ENCODE measurements at regions not wholly inside any gene's neighbourhood (a gene's known extent, or its start where the extent isn't known, plus 50 kb on each side); places are given as distances from the start of the nearest gene placed in this dataset.

DNA sequence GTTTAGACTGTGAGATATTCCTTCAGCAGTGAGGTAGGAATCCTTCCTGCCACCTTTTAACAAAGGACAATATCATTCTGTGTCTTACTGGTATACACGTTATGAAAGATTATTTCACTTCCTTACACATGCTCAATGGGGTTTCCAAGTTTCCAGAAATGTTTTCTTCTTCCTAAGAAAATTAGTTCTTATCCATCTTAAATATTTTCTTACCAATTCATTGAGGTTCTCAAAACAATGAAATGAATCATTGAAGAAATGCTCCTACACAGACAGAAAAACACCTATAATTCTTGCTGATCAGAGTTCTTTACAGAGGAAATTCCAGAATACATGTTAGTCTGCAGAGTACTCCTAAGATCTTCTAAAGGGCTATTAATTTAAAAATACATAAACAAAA is 51.4 kb upstream of the SEC61G start:
- Histone ChIP-seq H3K9ac (ENCODE audit: low read length) (no peak overlapping the region), H3K4me3 (ENCODE audit: low read length) (no peak overlapping the region), H3K9me3 (ENCODE audit: control insufficient read depth, low read length) (no peaks in the 10 kb centered on the region), H3K4me1 (ENCODE audit: control insufficient read depth, insufficient read depth, low read length) (peaks cover 6% of the 10 kb centered on the region), H3K27me3 (ENCODE audit: control insufficient read depth, insufficient read depth, low read length) (no peaks in the 10 kb centered on the region), H3K36me3 (ENCODE audit: control insufficient read depth, insufficient read depth, low read length) (no peaks in the 10 kb centered on the region)

DNA sequence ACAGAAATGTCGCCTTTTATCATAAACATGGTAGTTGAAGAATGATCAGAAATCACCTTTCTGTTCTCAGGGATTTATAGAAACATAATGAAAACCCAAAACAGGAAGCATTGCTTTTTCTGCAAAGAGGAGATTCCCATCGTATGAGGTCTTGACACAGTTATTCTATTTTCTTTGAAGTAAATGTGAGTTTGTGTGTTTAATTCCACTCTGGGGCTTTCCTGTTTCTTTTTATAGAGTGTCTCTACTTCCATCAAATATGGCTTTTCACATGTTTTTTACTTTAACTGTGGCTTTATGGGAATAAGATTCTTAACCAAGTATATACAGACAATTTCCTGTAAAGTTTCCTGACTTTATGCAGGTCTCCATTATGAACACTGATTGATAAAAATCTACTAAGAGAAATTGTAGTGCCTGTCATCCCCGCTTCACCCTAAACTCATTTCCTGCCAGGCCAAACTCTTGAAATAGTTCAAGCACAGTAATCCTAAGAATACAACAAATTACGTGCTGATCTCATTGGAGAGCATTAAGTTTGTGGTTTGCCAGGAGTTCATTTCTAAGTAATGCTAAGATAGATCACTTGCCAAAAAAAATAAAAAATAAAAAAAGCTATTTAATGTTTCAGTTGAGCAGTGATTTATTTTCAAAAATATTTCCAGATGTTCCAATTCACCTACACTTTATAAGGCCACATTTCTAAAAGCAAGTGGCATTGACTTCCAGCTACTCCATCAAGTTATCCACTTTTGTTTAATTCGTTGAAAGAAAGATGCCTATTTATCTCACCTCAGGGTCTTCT is 52.2 kb upstream of the SEC61G start:
- Histone ChIP-seq H3K36me3 (ENCODE audit: control insufficient read depth, insufficient read depth, low read length) (no peaks in the 10 kb centered on the region), H3K9ac (ENCODE audit: low read length) (no peak overlapping the region), H3K4me1 (ENCODE audit: control insufficient read depth, insufficient read depth, low read length) (peaks cover 6% of the 10 kb centered on the region)

DNA sequence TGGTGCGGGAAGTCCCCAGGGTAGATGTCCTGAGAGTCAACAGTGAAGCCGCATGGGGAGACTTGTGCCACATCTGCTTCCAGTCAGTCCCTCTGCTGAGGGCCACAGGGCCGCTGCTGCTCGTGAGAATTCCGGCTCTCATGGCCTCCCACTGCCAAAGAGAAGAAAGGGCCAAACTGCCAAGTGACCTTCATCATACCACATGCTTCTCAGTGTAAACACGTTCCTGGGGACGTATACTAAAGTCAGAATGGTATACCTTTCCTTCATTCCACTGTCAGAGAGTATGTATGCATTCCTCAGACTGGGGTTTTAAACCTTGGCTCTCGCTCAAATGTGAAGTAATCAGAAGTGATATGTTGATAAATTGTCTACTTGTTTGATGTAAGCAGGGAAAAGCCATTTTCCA is 52.8 kb upstream of the SEC61G start:
- Histone ChIP-seq H3K9me3 (ENCODE audit: control insufficient read depth, low read length) (no peaks in the 10 kb centered on the region), H3K4me3 (ENCODE audit: low read length) (no peak overlapping the region), H3K4me1 (ENCODE audit: control insufficient read depth, insufficient read depth, low read length) (peaks cover 6% of the 10 kb centered on the region), H3K27me3 (ENCODE audit: control insufficient read depth, insufficient read depth, low read length) (no peaks in the 10 kb centered on the region), H3K9ac (ENCODE audit: low read length) (no peak overlapping the region), H3K36me3 (ENCODE audit: control insufficient read depth, insufficient read depth, low read length) (no peaks in the 10 kb centered on the region)

More for the DNA sequence above, 52.2 kb upstream of the SEC61G start:
- H3K9me3 ChIP-seq (ENCODE audit: control insufficient read depth, low read length) = no peaks in the 10 kb centered on the region
- no peak overlapping the region for H3K4me3 ChIP-seq (ENCODE audit: low read length)
- H3K27me3 ChIP-seq (ENCODE audit: control insufficient read depth, insufficient read depth, low read length) = no peaks in the 10 kb centered on the region

DNA sequence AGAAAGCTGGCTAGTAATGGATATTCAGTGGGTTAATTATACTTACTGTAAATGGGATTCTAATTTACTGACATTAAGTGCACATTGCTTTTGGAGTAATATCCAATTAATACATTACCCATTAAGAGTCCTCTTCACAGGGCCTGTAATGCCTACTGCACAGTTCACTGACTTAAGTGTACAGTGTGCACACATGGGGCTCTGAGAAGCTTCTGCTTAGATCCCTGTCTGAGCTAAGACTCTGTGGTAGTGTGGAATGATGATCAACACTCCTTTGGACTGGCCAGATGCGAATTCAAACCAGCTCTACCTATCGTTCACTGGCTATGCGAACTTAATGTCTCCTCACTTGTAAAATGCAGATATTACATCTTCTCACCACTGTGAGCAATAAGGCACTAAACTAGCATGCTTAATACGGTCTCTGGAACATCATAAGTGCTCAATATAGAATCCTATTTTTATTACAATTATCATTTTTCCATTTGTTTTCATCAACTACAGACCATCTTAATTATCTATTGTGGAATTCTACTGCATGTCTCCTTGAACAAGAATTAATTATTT is 53.8 kb upstream of the SEC61G start:
- Histone ChIP-seq H3K4me1 (ENCODE audit: control insufficient read depth, insufficient read depth, low read length) (peaks cover 6% of the 10 kb centered on the region), H3K9ac (ENCODE audit: low read length) (no peak overlapping the region), H3K9me3 (ENCODE audit: control insufficient read depth, low read length) (no peaks in the 10 kb centered on the region), H3K36me3 (ENCODE audit: control insufficient read depth, insufficient read depth, low read length) (no peaks in the 10 kb centered on the region), H3K27me3 (ENCODE audit: control insufficient read depth, insufficient read depth, low read length) (no peaks in the 10 kb centered on the region), H3K4me3 (ENCODE audit: low read length) (no peak overlapping the region)

DNA sequence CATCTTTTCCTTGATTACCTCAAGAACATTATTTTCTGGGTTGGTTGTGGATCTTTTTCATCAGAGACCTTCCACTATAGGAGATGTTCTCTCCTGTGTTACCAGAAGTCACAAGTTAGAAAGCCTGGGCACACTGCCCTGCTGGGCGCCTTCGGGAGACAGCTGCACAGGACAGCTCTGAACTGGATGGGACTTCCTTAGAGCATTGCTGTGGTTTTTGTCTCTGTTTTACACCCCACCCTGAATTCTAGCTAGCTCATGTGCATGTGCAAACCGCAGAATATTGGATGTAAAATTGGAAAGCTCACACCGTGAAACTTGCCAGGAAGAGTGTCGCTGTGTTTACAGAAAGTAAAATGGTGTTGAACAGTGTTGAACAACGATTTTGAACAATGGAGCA is 54.4 kb upstream of the SEC61G start:
- Histone ChIP-seq H3K27me3 (ENCODE audit: control insufficient read depth, insufficient read depth, low read length) (no peaks in the 10 kb centered on the region), H3K9me3 (ENCODE audit: control insufficient read depth, low read length) (no peaks in the 10 kb centered on the region), H3K9ac (ENCODE audit: low read length) (no peak overlapping the region), H3K4me1 (ENCODE audit: control insufficient read depth, insufficient read depth, low read length) (peaks cover 6% of the 10 kb centered on the region), H3K4me3 (ENCODE audit: low read length) (no peak overlapping the region), H3K36me3 (ENCODE audit: control insufficient read depth, insufficient read depth, low read length) (no peaks in the 10 kb centered on the region)

DNA sequence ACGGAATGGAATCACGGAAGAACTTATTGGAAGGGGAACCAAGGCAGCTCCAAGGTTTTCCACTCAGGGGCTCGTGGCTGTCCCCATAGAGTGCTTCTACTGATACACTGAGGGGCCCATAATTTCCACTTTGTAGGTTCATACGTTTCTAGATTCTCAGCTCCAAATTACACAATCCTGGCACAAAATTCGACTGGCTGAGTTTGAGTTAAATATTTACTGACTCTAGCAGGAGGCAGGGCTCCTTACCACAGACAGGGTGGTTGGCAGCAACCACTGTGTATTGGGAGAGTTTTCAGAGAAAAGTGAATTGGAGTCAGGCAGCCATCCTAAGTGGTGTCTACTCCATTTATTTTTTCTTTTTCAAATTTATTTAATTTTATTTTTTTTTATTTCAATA is 55.4 kb upstream of the SEC61G start:
- H3K4me1 ChIP-seq (ENCODE audit: control insufficient read depth, insufficient read depth, low read length) = peaks cover 6% of the 10 kb centered on the region
- H3K9me3 ChIP-seq (ENCODE audit: control insufficient read depth, low read length) = no peaks in the 10 kb centered on the region
- H3K9ac ChIP-seq (ENCODE audit: low read length) = no peak overlapping the region
- no peaks in the 10 kb centered on the region for H3K36me3 ChIP-seq (ENCODE audit: control insufficient read depth, insufficient read depth, low read length)
- no peaks in the 10 kb centered on the region for H3K27me3 ChIP-seq (ENCODE audit: control insufficient read depth, insufficient read depth, low read length)
- H3K4me3 ChIP-seq (ENCODE audit: low read length) = no peak overlapping the region

DNA sequence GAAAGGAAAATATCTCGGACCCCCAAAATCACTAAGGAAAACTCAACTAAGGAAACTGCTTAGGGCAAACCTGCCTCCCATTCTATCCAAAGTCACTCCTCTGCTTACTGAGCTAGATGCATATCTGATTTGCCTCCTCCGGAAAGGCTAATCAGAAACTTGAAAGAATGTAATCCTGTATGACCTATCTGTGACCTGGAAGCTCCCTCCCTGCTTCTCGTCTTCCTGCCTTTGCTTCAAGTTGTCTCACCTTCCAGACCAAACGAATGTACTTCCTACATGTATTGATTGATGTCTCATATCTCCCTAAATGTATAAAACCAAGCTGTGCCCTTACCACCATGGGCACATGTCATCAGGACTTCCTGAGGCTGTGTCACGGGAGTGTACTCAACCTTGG is 58.1 kb upstream of the SEC61G start:
- Histone ChIP-seq H3K4me1 (ENCODE audit: control insufficient read depth, insufficient read depth, low read length) (no peaks in the 10 kb centered on the region), H3K9me3 (ENCODE audit: control insufficient read depth, low read length) (no peaks in the 10 kb centered on the region), H3K36me3 (ENCODE audit: control insufficient read depth, insufficient read depth, low read length) (no peaks in the 10 kb centered on the region), H3K9ac (ENCODE audit: low read length) (no peak overlapping the region), H3K27me3 (ENCODE audit: control insufficient read depth, insufficient read depth, low read length) (no peaks in the 10 kb centered on the region), H3K4me3 (ENCODE audit: low read length) (no peak overlapping the region)

DNA sequence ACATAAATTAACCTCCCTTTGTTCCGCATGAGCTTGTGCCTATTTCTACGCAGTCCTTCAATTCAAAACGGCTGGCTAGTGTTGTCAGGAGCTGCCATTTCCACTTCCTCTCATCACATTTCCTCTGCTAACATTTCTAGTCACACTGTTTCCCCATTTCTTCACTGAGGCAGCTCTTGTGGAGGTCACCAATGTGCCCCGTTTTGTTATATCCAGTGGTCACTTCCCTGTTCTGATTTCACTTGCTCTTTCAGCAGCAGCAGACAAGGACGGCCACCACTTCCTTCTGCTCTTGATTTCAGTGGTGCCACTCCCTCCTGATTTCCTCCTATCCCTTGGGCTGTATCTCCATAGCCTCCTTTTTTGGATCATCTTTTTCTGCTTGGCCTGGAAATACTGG is 64.8 kb upstream of the SEC61G start:
- H3K4me1 ChIP-seq (ENCODE audit: control insufficient read depth, insufficient read depth, low read length) = no peaks in the 10 kb centered on the region
- H3K9ac ChIP-seq (ENCODE audit: low read length) = no peak overlapping the region
- no peaks in the 10 kb centered on the region for H3K9me3 ChIP-seq (ENCODE audit: control insufficient read depth, low read length)
- no peak overlapping the region for H3K4me3 ChIP-seq (ENCODE audit: low read length)
- no peaks in the 10 kb centered on the region for H3K36me3 ChIP-seq (ENCODE audit: control insufficient read depth, insufficient read depth, low read length)
- no peaks in the 10 kb centered on the region for H3K27me3 ChIP-seq (ENCODE audit: control insufficient read depth, insufficient read depth, low read length)

DNA sequence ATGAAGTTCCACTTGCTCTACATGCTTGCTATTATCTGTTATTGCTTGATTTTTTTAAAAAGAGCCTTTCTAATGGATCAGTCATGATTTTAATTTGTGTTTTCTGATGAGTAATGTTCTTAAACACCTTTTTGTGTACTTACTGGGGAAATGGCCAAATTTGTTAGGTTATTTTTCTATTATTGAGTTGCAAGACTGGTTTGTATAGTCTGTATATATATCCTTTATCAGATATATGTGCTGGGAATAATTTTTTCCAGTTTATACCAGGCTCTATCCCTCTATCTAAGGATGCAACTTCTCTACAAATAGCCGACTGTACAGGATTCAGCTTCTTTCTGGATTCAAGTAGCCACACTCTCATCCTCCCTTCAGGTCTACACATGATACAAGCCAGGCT is 65.6 kb upstream of the SEC61G start:
- H3K9ac ChIP-seq (ENCODE audit: low read length) = no peak overlapping the region
- H3K4me1 ChIP-seq (ENCODE audit: control insufficient read depth, insufficient read depth, low read length) = no peaks in the 10 kb centered on the region
- H3K36me3 ChIP-seq (ENCODE audit: control insufficient read depth, insufficient read depth, low read length) = no peaks in the 10 kb centered on the region
- no peak overlapping the region for H3K4me3 ChIP-seq (ENCODE audit: low read length)
- no peaks in the 10 kb centered on the region for H3K27me3 ChIP-seq (ENCODE audit: control insufficient read depth, insufficient read depth, low read length)
- H3K9me3 ChIP-seq (ENCODE audit: control insufficient read depth, low read length) = no peaks in the 10 kb centered on the region

DNA sequence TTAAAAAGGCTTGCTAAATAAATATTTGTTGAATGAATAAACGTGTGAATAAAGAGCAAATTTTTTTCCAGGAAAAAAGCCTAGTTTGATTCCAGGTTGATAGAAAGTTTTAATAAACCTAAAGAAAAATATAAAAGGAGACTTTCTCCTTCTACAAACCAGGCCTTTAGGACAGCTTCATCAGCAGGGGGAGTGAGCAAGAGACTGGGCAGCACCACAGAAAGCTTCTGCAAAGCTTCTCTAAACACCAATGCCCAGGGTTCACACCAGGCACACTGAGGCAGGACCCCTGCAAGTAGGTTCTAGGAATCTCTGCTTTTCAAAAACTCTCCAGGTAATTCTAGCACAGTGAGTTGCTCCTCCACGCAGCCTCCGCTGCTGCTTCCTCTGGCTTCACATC is 66.4 kb upstream of the SEC61G start:
- H3K9me3 ChIP-seq (ENCODE audit: control insufficient read depth, low read length) = no peaks in the 10 kb centered on the region
- H3K4me3 ChIP-seq (ENCODE audit: low read length) = no peak overlapping the region
- no peak overlapping the region for H3K9ac ChIP-seq (ENCODE audit: low read length)
- H3K27me3 ChIP-seq (ENCODE audit: control insufficient read depth, insufficient read depth, low read length) = no peaks in the 10 kb centered on the region
- H3K4me1 ChIP-seq (ENCODE audit: control insufficient read depth, insufficient read depth, low read length) = no peaks in the 10 kb centered on the region
- H3K36me3 ChIP-seq (ENCODE audit: control insufficient read depth, insufficient read depth, low read length) = no peaks in the 10 kb centered on the region

DNA sequence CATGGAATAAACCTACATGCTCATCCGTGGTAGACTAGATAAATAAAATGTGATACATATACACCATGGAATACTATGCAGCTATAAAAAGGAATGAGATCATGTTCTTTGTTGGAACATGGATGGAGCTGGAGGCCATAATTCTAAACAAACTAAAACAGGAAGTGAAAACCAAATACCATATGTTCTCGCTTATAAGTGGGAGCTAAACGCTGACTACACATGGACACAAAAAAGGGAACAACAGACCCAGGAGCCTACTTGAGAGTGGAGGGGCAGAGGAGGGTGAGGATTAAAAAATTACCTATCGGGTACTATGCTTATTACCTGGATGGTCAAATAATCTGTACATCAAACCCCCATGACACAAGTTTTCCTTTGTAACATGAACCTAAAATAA is 68.7 kb upstream of the SEC61G start:
- Histone ChIP-seq H3K9ac (ENCODE audit: low read length) (no peak overlapping the region), H3K9me3 (ENCODE audit: control insufficient read depth, low read length) (no peaks in the 10 kb centered on the region), H3K4me1 (ENCODE audit: control insufficient read depth, insufficient read depth, low read length) (no peaks in the 10 kb centered on the region), H3K27me3 (ENCODE audit: control insufficient read depth, insufficient read depth, low read length) (no peaks in the 10 kb centered on the region), H3K4me3 (ENCODE audit: low read length) (no peak overlapping the region), H3K36me3 (ENCODE audit: control insufficient read depth, insufficient read depth, low read length) (no peaks in the 10 kb centered on the region)

DNA sequence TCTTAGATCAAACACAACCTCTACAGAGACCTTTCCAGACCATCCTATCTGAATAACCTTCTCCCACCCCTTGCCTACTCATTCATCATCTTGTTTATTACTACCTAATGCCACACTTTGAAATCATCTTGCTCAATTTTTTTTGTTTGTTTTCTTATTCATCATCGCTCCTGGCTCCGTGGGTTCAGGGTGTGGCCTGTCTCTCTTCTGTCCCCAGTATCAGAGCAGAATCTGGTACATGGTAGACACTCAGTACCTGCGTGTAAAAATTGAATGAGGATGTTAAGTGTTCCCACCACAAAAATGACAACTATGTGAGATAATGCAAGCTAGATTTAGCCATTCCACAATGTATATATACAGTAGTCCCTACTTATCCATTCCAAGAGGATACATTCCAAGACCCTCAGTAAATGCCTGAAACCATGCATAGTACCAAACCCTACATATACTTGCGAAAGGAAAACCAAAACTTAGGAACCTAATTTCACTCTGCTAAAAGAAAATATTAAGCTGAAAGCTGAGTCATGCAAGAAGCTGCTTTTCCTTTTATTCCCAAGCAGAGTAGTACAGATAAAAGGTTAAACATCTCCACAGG is 72.1 kb upstream of the SEC61G start:
- H3K9me3 ChIP-seq (ENCODE audit: control insufficient read depth, low read length) = no peaks in the 10 kb centered on the region
- H3K9ac ChIP-seq (ENCODE audit: low read length) = no peak overlapping the region
- no peaks in the 10 kb centered on the region for H3K36me3 ChIP-seq (ENCODE audit: control insufficient read depth, insufficient read depth, low read length)
- H3K4me3 ChIP-seq (ENCODE audit: low read length) = no peak overlapping the region
- H3K27me3 ChIP-seq (ENCODE audit: control insufficient read depth, insufficient read depth, low read length) = no peaks in the 10 kb centered on the region
- H3K4me1 ChIP-seq (ENCODE audit: control insufficient read depth, insufficient read depth, low read length) = no peaks in the 10 kb centered on the region

All from mucosa of stomach (tissue), 1 donor.